Caco-2 (cell line): ENCODE measurements at regions not wholly inside any gene's neighbourhood (a gene's known extent, or its start where the extent isn't known, plus 50 kb on each side); places are given as distances from the start of the nearest gene placed in this dataset.

Source experiments
- BruUV-seq: library from RNA; stranded (reverse); fragments of 400-500 nt; replicated peaks from 2 replicates; lab custom pipeline; 2021; lab: Mats Ljungman, UMichigan
- CTCF ChIA-PET: fragments of 300-600 bp; sonication (Branson Sonifier 250); formaldehyde crosslinking; loops from one replicate; lab custom pipeline; 2022; ENCODE audit warnings: antibody characterized with exemption; lab: Charles Lee
- POLR2A ChIA-PET: fragments of 300-600 bp; sonication (Branson Sonifier 250); formaldehyde crosslinking; loops from one replicate; lab custom pipeline; 2022; ENCODE audit warnings: antibody characterized with exemption; lab: Charles Lee
- DNase-seq, 2 experiments: peaks; one replicate each; pipeline versions ENCODE4 v3.0.0 to v3.0.0-alpha.2; 2020 to 2022
- H3K27me3 ChIP-seq: replicated peaks from 2 replicates; pipeline ENCODE4 v1.6.0; 2011; ENCODE audit warnings: low read length; ENCODE audit not compliant: control insufficient read depth, insufficient read depth
- H3K36me3 ChIP-seq: 2 replicates; pipeline ENCODE4 v1.5.1; 2011; ENCODE audit warnings: low read length; ENCODE audit not compliant: control insufficient read depth, insufficient read depth
- H3K4me1 ChIP-seq: fragments of 250-450 bp; sonication (Bioruptor Pico); 2 replicates; pipeline ENCODE4 v1.5.1; 2020; ENCODE audit warnings: mild to moderate bottlenecking
- H3K4me3 ChIP-seq: 2 replicates; pipeline ENCODE4 v1.5.1; 2011; ENCODE audit warnings: low read depth, mild to moderate bottlenecking, control low read depth, low read length
- H3K9me3 ChIP-seq: fragments of 250-450 bp; sonication (Bioruptor Pico); 2 replicates; pipeline ENCODE4 v1.5.1; 2020; ENCODE audit warnings: mild to moderate bottlenecking, moderate library complexity
- H3K27ac Mint-ChIP-seq: one replicate; pipeline ENCODE4 v1.8.0; 2022; ENCODE audit warnings: mixed read lengths; ENCODE audit not compliant: unreplicated experiment
- H3K27me3 Mint-ChIP-seq: one replicate; pipeline ENCODE4 v1.8.0; 2022; ENCODE audit warnings: mixed read lengths; ENCODE audit not compliant: insufficient read depth, unreplicated experiment
- H3K36me3 Mint-ChIP-seq: one replicate; pipeline ENCODE4 v1.8.0; 2022; ENCODE audit warnings: mild to moderate bottlenecking, mixed read lengths; ENCODE audit not compliant: insufficient read depth, unreplicated experiment
- H3K4me1 Mint-ChIP-seq: one replicate; pipeline ENCODE4 v1.8.0; 2022; ENCODE audit warnings: low read depth, mixed read lengths; ENCODE audit not compliant: unreplicated experiment
- H3K4me3 Mint-ChIP-seq: one replicate; pipeline ENCODE4 v1.8.0; 2022; ENCODE audit warnings: mild to moderate bottlenecking, moderate library complexity, mixed read lengths; ENCODE audit not compliant: unreplicated experiment
- H3K9me3 Mint-ChIP-seq: one replicate; pipeline ENCODE4 v1.8.0; 2022; ENCODE audit warnings: mixed read lengths; ENCODE audit not compliant: unreplicated experiment
- CTCF ChIP-seq, 2 experiments: fragments of 200-600 bp in 1 of 2; IDR thresholded peaks; 1 replicate in 1 of 2; 2 replicates in 1 of 2; pipeline versions ENCODE4 v1.5.1 to v1.8.0; 2011 to 2022; ENCODE audit warnings: antibody characterized with exemption in 1 of 2, control low read depth in 1 of 2, inconsistent platforms in 1 of 2, low read depth in 1 of 2, low read length in 1 of 2, mild to moderate bottlenecking in 1 of 2, moderate library complexity in 1 of 2; ENCODE audit not compliant: insufficient read depth in 1 of 2, severe bottlenecking in 1 of 2, unreplicated experiment in 1 of 2
- intact Hi-C: fragments of 100-400 bp; cut with micrococcal nuclease; formaldehyde crosslinking; loops from one replicate; pipeline ENCODE4 v1.10.0; 2022; ENCODE audit not compliant: unreplicated experiment

- DNase-seq = no peak
- Mint-ChIP-seq H3K36me3 (no peaks in the 10 kb centered on the region), H3K4me1 (no peaks in the 10 kb centered on the region), H3K27ac (no peak overlapping the region), H3K9me3 (peaks cover 9% of the 10 kb centered on the region), H3K27me3 (no peaks in the 10 kb centered on the region), H3K4me3 (no peak overlapping the region)
- Histone ChIP-seq H3K9me3 (no peaks in the 10 kb centered on the region), H3K36me3 (no peaks in the 10 kb centered on the region), H3K4me1 (no peaks in the 10 kb centered on the region), H3K4me3 (no peak overlapping the region), H3K27me3 (no peaks in the 10 kb centered on the region)
- ChIA-PET POLR2A (no interaction called here), CTCF (no interaction called here)
- no TSS peak for BruUV-seq
- intact Hi-C loops = no loop called here
- TF ChIP-seq CTCF (IDR thresholded peaks at IDR 0.05; ENCODE audit: insufficient read depth in 1 of 2, low read depth in 1 of 2, low read length in 1 of 2, severe bottlenecking in 1 of 2, unreplicated experiment in 1 of 2) = no peak
These were observed 119.2 kb upstream of the CCN2 start for GRCh38 chr6:132070356-132070755.

- Mint-ChIP-seq H3K4me3 (no peak overlapping the region), H3K27me3 (no peaks in the 10 kb centered on the region), H3K36me3 (no peaks in the 10 kb centered on the region), H3K4me1 (no peaks in the 10 kb centered on the region), H3K9me3 (peaks cover 9% of the 10 kb centered on the region), H3K27ac (no peak overlapping the region)
- no peak for DNase-seq
- ChIA-PET POLR2A (no interaction called here), CTCF (no interaction called here)
- H3K27me3 ChIP-seq = no peaks in the 10 kb centered on the region
- no peak overlapping the region for H3K4me3 ChIP-seq
- H3K4me1 ChIP-seq = 0 out of 2 replicates have a peak, but pooled peaks cover 6% of the 10 kb centered on the region
- TF ChIP-seq CTCF (IDR thresholded peaks at IDR 0.05; ENCODE audit: insufficient read depth in 1 of 2, low read depth in 1 of 2, low read length in 1 of 2, severe bottlenecking in 1 of 2, unreplicated experiment in 1 of 2) = no peak
- no TSS peak for BruUV-seq
- no peaks in the 10 kb centered on the region for H3K9me3 ChIP-seq
- intact Hi-C loops = no loop called here
- no peaks in the 10 kb centered on the region for H3K36me3 ChIP-seq
These were observed 117.6 kb upstream of the CCN2 start for GRCh38 chr6:132068766-132069165.

GRCh38 chr6:132067286-132067685 is 116.1 kb upstream of the CCN2 start:
- H3K27ac Mint-ChIP-seq = no peak overlapping the region
- no peaks in the 10 kb centered on the region for H3K27me3 ChIP-seq
- ChIA-PET CTCF (no interaction called here), POLR2A (no interaction called here)
- H3K9me3 Mint-ChIP-seq = peaks cover 9% of the 10 kb centered on the region
- H3K27me3 Mint-ChIP-seq = no peaks in the 10 kb centered on the region
- no TSS peak for BruUV-seq
- H3K4me1 Mint-ChIP-seq = peaks cover 4% of the 10 kb centered on the region
- no peak for DNase-seq
- no peak overlapping the region for H3K4me3 ChIP-seq
- no peak overlapping the region for H3K4me3 Mint-ChIP-seq
- intact Hi-C loops = no loop called here
- no peaks in the 10 kb centered on the region for H3K9me3 ChIP-seq
- H3K36me3 Mint-ChIP-seq = no peaks in the 10 kb centered on the region
- no peaks in the 10 kb centered on the region for H3K36me3 ChIP-seq
- TF ChIP-seq CTCF (IDR thresholded peaks at IDR 0.05; ENCODE audit: insufficient read depth in 1 of 2, low read depth in 1 of 2, low read length in 1 of 2, severe bottlenecking in 1 of 2, unreplicated experiment in 1 of 2) = no peak
- 0 out of 2 replicates have a peak, but pooled peaks cover 8% of the 10 kb centered on the region for H3K4me1 ChIP-seq
